OCI-LY3 (cell line): ENCODE measurements at regions not wholly inside any gene's neighbourhood (a gene's known extent, or its start where the extent isn't known, plus 50 kb on each side); places are given as distances from the start of the nearest gene placed in this dataset.

ENCODE experiments used
- CTCF ChIP-seq: fragments of 200-600, 300-600 bp; sonication (generic); IDR thresholded peaks from 2 replicates; pipeline ENCODE4 v1.5.1; 2014; ENCODE audit warnings: antibody characterized with exemption, low read length, low read depth
- EZH2phosphoT487 ChIP-seq: fragments of 200-600 bp; shearing (Covaris generic); IDR thresholded peaks from 2 replicates; pipeline ENCODE4 v1.6.1; 2018; ENCODE audit warnings: antibody characterized with exemption, mixed run types, low read depth

- no peak for TF ChIP-seq CTCF
- no peak for TF ChIP-seq EZH2phosphoT487
Observed at GRCh38 chr16:8505327-8505991, 84.9 kb downstream of the TMEM114 start.
